ENCODE measurements at regions not wholly inside any gene's neighbourhood (a gene's known extent, or its start where the extent isn't known, plus 50 kb on each side); places are given as distances from the start of the nearest gene placed in this dataset.

DNA sequence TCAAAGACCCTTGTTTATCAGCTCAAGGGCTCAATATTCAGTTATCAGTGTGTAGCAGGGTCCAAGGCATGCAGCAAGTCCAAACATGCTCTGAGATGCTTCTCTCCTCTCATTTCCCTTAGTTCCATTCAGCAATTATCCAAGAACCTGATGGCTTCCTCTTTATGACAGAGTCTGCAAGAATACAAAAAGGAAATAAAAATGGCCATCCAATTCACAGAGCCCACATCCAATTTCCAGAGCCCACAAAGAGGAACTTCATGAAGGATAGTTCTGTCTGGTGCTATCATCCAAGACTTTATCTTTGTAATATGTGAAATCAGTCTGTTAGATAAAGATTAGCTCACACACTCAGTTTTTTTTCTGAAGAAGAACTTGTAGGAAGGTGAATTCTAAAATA lies 217.2 kb downstream of the LACC1 start:
- ATAC-seq (no peak), FAIRE-seq (no peak), DNase-seq (ENCODE audit: low read depth, low spot score) (no peak)
- SMC1A ChIA-PET (ENCODE audit: uncharacterized antibody, unreplicated experiment) = interaction anchor here (0.8 kb wide), 1 partner anchor 189 kb away, joined by 3 read pairs; no protein-coding TSS in a partner anchor
- no peak overlapping the region for H3K27ac ChIP-seq (ENCODE audit: control insufficient read depth, insufficient read depth)
- H3K79me2 ChIP-seq (ENCODE audit: control insufficient read depth, insufficient read depth, low read length) = no peaks in the 10 kb centered on the region
- CTCF ChIA-PET = no interaction called here
- intact Hi-C loops (cut with micrococcal nuclease; ENCODE audit: unreplicated experiment) = no loop called here
- POLR2A ChIA-PET = no interaction called here
- no peak overlapping the region for H3K4me2 ChIP-seq (ENCODE audit: control insufficient read depth, insufficient read depth)
- in situ Hi-C loops (cut with MboI) = no loop called here
- no peaks in the 10 kb centered on the region for H4K20me1 ChIP-seq (ENCODE audit: control insufficient read depth, insufficient read depth)
- no peaks in the 10 kb centered on the region for H3K4me1 ChIP-seq (ENCODE audit: control insufficient read depth, insufficient read depth, low read length)
- no peak for TF ChIP-seq CHD1 (IDR thresholded peaks at IDR 0.05; ENCODE audit: low read depth, low read length)
- H3K27me3 ChIP-seq (replicated peaks in 1 of 2; ENCODE audit: control insufficient read depth in 2 of 2, insufficient read depth in 2 of 2, low read length in 1 of 2) = no peaks in the 10 kb centered on the region; a peak in 1 of 4 replicates
- no peaks in the 10 kb centered on the region for H3K36me3 ChIP-seq (ENCODE audit: control insufficient read depth in 2 of 2, insufficient read depth in 2 of 2, low read length in 1 of 2)
- H2AFZ ChIP-seq (ENCODE audit: control insufficient read depth, low read depth, low read length) = no peak overlapping the region
- no TSS peak for BruUV-seq (replicated peaks)
- no peak overlapping the region for H3K4me3 ChIP-seq
- no peak overlapping the region for H3K9ac ChIP-seq (ENCODE audit: control insufficient read depth, insufficient read depth, low read length)
- RAD21 ChIA-PET (ENCODE audit: unreplicated experiment) = no interaction called here
- no peaks in the 10 kb centered on the region; the same call in 1 of the 3 replicates for H3K9me3 ChIP-seq (replicated peaks; ENCODE audit: control insufficient read depth, insufficient read depth, low read length)

- H3K36me3 ChIP-seq (ENCODE audit: control insufficient read depth in 2 of 2, insufficient read depth in 2 of 2, low read length in 1 of 2) = no peaks in the 10 kb centered on the region
- ChIA-PET RAD21 (ENCODE audit: unreplicated experiment) (no interaction called here), SMC1A (ENCODE audit: uncharacterized antibody, unreplicated experiment) (no interaction called here), CTCF (no interaction called here), POLR2A (no interaction called here)
- no TSS peak for BruUV-seq (replicated peaks)
- no peak overlapping the region for H3K4me3 ChIP-seq
- no peaks in the 10 kb centered on the region for H4K20me1 ChIP-seq (ENCODE audit: control insufficient read depth, insufficient read depth)
- TF ChIP-seq CBX5 (IDR thresholded peaks at IDR 0.05; ENCODE audit: low read depth) = no peak
- no peak for TF ChIP-seq NR2C2 (IDR thresholded peaks at IDR 0.05; ENCODE audit: borderline replicate concordance, control insufficient read depth, insufficient read length, low read depth)
- no peak for TF ChIP-seq KDM1A (IDR thresholded peaks at IDR 0.05; ENCODE audit: borderline replicate concordance)
- TF ChIP-seq, protein P1, sequence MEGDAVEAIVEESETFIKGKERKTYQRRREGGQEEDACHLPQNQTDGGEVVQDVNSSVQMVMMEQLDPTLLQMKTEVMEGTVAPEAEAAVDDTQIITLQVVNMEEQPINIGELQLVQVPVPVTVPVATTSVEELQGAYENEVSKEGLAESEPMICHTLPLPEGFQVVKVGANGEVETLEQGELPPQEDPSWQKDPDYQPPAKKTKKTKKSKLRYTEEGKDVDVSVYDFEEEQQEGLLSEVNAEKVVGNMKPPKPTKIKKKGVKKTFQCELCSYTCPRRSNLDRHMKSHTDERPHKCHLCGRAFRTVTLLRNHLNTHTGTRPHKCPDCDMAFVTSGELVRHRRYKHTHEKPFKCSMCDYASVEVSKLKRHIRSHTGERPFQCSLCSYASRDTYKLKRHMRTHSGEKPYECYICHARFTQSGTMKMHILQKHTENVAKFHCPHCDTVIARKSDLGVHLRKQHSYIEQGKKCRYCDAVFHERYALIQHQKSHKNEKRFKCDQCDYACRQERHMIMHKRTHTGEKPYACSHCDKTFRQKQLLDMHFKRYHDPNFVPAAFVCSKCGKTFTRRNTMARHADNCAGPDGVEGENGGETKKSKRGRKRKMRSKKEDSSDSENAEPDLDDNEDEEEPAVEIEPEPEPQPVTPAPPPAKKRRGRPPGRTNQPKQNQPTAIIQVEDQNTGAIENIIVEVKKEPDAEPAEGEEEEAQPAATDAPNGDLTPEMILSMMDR (IDR thresholded peaks at IDR 0.05 in 2 of 3, conservative IDR thresholded peaks at IDR 0.05 in 1 of 3; ENCODE audit: control insufficient read depth in 2 of 3, extremely low read depth in 1 of 3, insufficient read depth in 1 of 3, low read depth in 3 of 3, low read length in 3 of 3) = no peak
- no peak for TF ChIP-seq LARP7 (IDR thresholded peaks at IDR 0.05)
- TF ChIP-seq TCF7 (IDR thresholded peaks at IDR 0.05; ENCODE audit: borderline replicate concordance) = no peak
- no peak for TF ChIP-seq ZSCAN29 (IDR thresholded peaks at IDR 0.05)
- TF ChIP-seq FOXK2 (IDR thresholded peaks at IDR 0.05) = no peak
- TF ChIP-seq BCL11A (IDR thresholded peaks at IDR 0.05; ENCODE audit: low read depth, low read length) = no peak
- TF ChIP-seq PBX3 (IDR thresholded peaks at IDR 0.05; ENCODE audit: insufficient replicate concordance, low read depth, low read length) = no peak
- FAIRE-seq (no peak), ATAC-seq (no peak), DNase-seq (ENCODE audit: low read depth, low spot score) (no peak)
- H3K9me3 ChIP-seq (replicated peaks; ENCODE audit: control insufficient read depth, insufficient read depth, low read length) = no peaks in the 10 kb centered on the region; the same call in 1 of the 3 replicates
- H3K4me1 ChIP-seq (ENCODE audit: control insufficient read depth, insufficient read depth, low read length) = no peaks in the 10 kb centered on the region
- intact Hi-C loops (cut with micrococcal nuclease; ENCODE audit: unreplicated experiment) = no loop called here
- no peaks in the 10 kb centered on the region for H3K79me2 ChIP-seq (ENCODE audit: control insufficient read depth, insufficient read depth, low read length)
- no peak overlapping the region for H2AFZ ChIP-seq (ENCODE audit: control insufficient read depth, low read depth, low read length)
- WGBS (ENCODE audit: insufficient coverage, insufficient replicate concordance, low lambda C conversion rate, missing lambda C conversion rate) = 5% methylated on average over 2 of the region's 2 CpGs
- in situ Hi-C loops (cut with MboI) = no loop called here
- no peak overlapping the region for H3K9ac ChIP-seq (ENCODE audit: control insufficient read depth, insufficient read depth, low read length)
- H3K4me2 ChIP-seq (ENCODE audit: control insufficient read depth, insufficient read depth) = no peak overlapping the region
- no peaks in the 10 kb centered on the region; a peak in 1 of 4 replicates for H3K27me3 ChIP-seq (replicated peaks in 1 of 2; ENCODE audit: control insufficient read depth in 2 of 2, insufficient read depth in 2 of 2, low read length in 1 of 2)
- H3K27ac ChIP-seq (ENCODE audit: control insufficient read depth, insufficient read depth) = no peak overlapping the region
These were observed 218.9 kb downstream of the LACC1 start for GRCh38 chr13:44098559-44098958.

Data from GM12878 (cell line).